Hippocampal formation (tissue), 2 donors: ENCODE measurements at regions not wholly inside any gene's neighbourhood (a gene's known extent, or its start where the extent isn't known, plus 50 kb on each side); places are given as distances from the start of the nearest gene placed in this dataset.

ENCODE experiments used
- DNase-seq, 2 donors: peaks; one replicate each; lab custom pipeline; 2025; lab: John Stamatoyannopoulos, UW

- DNase-seq, result peak; percentile 2 to 11
These were observed 135.9 kb downstream of the PAH start for GRCh38 chr12:102781117-102781516.

- DNase-seq, result no peak
These were observed 141.0 kb downstream of the PAH start for GRCh38 chr12:102776041-102776440.

- DNase-seq, result peak; percentile 48 to 49
These were observed 147.6 kb downstream of the PAH start for GRCh38 chr12:102769323-102769916.

- DNase-seq, result no peak
These were observed 150.1 kb downstream of the PAH start for GRCh38 chr12:102766961-102767360.

GRCh38 chr12:102765736-102766135, 151.3 kb downstream of the PAH start:
- DNase-seq, result no peak

- no peak for DNase-seq
These were observed 153.6 kb downstream of the PAH start for GRCh38 chr12:102763471-102763870.

- no peak for DNase-seq
These were observed 154.0 kb downstream of the PAH start for GRCh38 chr12:102763061-102763460.

GRCh38 chr12:102760322-102760721, 156.7 kb downstream of the PAH start:
- no peak for DNase-seq

GRCh38 chr12:102759466-102759865, 157.6 kb downstream of the PAH start:
- DNase-seq, result no peak

GRCh38 chr12:102757882-102758226, 159.2 kb downstream of the PAH start:
- DNase-seq, result peak in 1 of 2 donors; percentile 4

- no peak for DNase-seq
These were observed 159.7 kb downstream of the PAH start for GRCh38 chr12:102757154-102757881.

- DNase-seq, result no peak
These were observed 160.5 kb downstream of the PAH start for GRCh38 chr12:102756530-102756929.

- DNase-seq, result no peak
These were observed 161.8 kb downstream of the PAH start for GRCh38 chr12:102755266-102755665.

GRCh38 chr12:102753802-102754201, 163.2 kb downstream of the PAH start:
- no peak for DNase-seq

- no peak for DNase-seq
These were observed 168.3 kb downstream of the PAH start for GRCh38 chr12:102748704-102749103.

- no peak for DNase-seq
These were observed 170.1 kb downstream of the PAH start for GRCh38 chr12:102746963-102747362.

- no peak for DNase-seq
These were observed 171.0 kb downstream of the PAH start for GRCh38 chr12:102745971-102746600.

GRCh38 chr12:102741196-102741595, 175.8 kb downstream of the PAH start:
- no peak for DNase-seq

GRCh38 chr12:102740141-102740955, 176.7 kb downstream of the PAH start:
- DNase-seq, result peak in 1 of 2 donors; percentile 39

GRCh38 chr12:102736328-102736727, 180.7 kb downstream of the PAH start:
- no peak for DNase-seq

GRCh38 chr12:102735104-102735503, 181.9 kb downstream of the PAH start:
- DNase-seq, result no peak

- no peak for DNase-seq
These were observed 186.0 kb downstream of the PAH start for GRCh38 chr12:102730996-102731395.
